ENCODE measurements at regions not wholly inside any gene's neighbourhood (a gene's known extent, or its start where the extent isn't known, plus 50 kb on each side); places are given as distances from the start of the nearest gene placed in this dataset.

DNA sequence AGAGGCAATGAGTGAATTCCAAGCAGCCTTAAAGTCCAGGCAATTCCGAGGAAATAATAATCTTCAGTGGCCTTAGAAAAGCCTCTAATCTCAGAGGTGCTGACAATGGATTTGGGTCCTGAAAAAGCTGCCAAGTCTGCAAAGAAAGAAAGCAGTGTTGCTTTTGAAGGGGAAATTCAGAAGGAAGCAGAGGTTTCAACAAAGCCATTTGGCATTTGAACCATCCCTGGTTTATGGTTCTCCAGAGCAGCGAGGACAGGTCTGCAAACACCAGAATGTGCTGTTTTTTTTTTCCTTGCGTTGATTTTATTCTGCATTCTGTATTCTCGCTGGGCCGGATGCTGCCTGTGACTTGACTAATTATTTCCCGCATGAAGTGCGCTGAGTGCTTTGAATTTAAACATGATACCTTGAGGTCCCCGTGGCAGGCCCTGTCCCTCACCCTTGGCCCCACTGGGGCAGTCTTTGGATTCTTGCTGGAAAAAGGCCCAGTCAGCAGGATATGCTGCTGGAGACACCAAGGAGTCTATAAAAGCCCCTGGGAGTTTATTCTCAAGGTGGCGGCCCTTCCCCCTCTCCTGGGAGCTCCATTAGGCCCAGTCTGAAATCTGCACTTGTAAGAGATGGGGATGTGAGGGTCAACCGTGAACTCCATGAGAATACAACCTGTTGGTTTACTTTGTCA, 338.3 kb downstream of the HAPSTR1 start:
- TF ChIP-seq, protein P1, sequence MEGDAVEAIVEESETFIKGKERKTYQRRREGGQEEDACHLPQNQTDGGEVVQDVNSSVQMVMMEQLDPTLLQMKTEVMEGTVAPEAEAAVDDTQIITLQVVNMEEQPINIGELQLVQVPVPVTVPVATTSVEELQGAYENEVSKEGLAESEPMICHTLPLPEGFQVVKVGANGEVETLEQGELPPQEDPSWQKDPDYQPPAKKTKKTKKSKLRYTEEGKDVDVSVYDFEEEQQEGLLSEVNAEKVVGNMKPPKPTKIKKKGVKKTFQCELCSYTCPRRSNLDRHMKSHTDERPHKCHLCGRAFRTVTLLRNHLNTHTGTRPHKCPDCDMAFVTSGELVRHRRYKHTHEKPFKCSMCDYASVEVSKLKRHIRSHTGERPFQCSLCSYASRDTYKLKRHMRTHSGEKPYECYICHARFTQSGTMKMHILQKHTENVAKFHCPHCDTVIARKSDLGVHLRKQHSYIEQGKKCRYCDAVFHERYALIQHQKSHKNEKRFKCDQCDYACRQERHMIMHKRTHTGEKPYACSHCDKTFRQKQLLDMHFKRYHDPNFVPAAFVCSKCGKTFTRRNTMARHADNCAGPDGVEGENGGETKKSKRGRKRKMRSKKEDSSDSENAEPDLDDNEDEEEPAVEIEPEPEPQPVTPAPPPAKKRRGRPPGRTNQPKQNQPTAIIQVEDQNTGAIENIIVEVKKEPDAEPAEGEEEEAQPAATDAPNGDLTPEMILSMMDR (IDR thresholded peaks at IDR 0.05 in 4 of 5, conservative IDR thresholded peaks at IDR 0.05 in 1 of 5), result no peak
- no peak for TF ChIP-seq POLR2A (IDR thresholded peaks at IDR 0.05)
